SK-N-SH (cell line): ENCODE measurements at regions not wholly inside any gene's neighbourhood (a gene's known extent, or its start where the extent isn't known, plus 50 kb on each side); places are given as distances from the start of the nearest gene placed in this dataset.

ENCODE experiments used
- CTCF ChIA-PET: fragments of 300-600, 350-600 bp; formaldehyde crosslinking; extraction: SDS; loops from one replicate; lab custom pipeline; 2021; lab: Yijun Ruan, JAX
- POLR2A ChIA-PET: fragments of 350-600 bp; sonication (Branson Sonifier 250); formaldehyde crosslinking; extraction: SDS; loops from one replicate; lab custom pipeline; 2020; ENCODE audit warnings: antibody characterized with exemption, inconsistent platforms; lab: Yijun Ruan, JAX
- DNase-seq: peaks from one replicate; pipeline ENCODE4 v3.0.0; 2012
- H2AFZ ChIP-seq: fragments of 200-600 bp; sonication (generic); 2 replicates; pipeline ENCODE4 v1.8.1; 2016; ENCODE audit warnings: antibody characterized with exemption, mild to moderate bottlenecking, low read depth
- H3F3A ChIP-seq: fragments of 200-600 bp; sonication (generic); replicated peaks from 2 replicates; pipeline ENCODE3; 2016; ENCODE audit warnings: antibody characterized with exemption, mild to moderate bottlenecking; ENCODE audit not compliant: insufficient read depth
- H3K27ac ChIP-seq, 2 experiments: fragments of 200-500 bp in 1 of 2; fragments of 200-600 bp in 1 of 2; sonication (Bioruptor generic) in 1 of 2; sonication (generic), shearing (Covaris generic) in 1 of 2; 2 replicates each; pipeline versions ENCODE4 v1.5.1 to v1.6.1; 2014 to 2016; ENCODE audit warnings: low read depth in 2 of 2, inconsistent platforms in 1 of 2, low read length in 1 of 2, mild to moderate bottlenecking in 1 of 2, mixed read lengths in 1 of 2
- H3K27me3 ChIP-seq: fragments of 200-600 bp; sonication (generic), shearing (Covaris generic); 2 replicates; pipeline ENCODE4 v1.6.1; 2016; ENCODE audit warnings: mixed run types; ENCODE audit not compliant: insufficient read depth
- H3K36me3 ChIP-seq, 2 experiments: fragments of 200-500 bp in 1 of 2; fragments of 200-600 bp in 1 of 2; sonication (Bioruptor generic) in 1 of 2; sonication (generic) in 1 of 2; replicated peaks in 1 of 2; 2 replicates each; pipeline versions ENCODE3 to v1.5.1; 2014 to 2016; ENCODE audit warnings: low read length in 1 of 2, mild to moderate bottlenecking in 1 of 2; ENCODE audit not compliant: insufficient read depth in 2 of 2, control insufficient read depth in 1 of 2
- H3K4me1 ChIP-seq, 2 experiments: fragments of 200-500 bp in 1 of 2; fragments of 200-600 bp in 1 of 2; sonication (Bioruptor generic) in 1 of 2; sonication (generic), shearing (Covaris generic) in 1 of 2; 2 replicates each; pipeline versions ENCODE4 v1.5.1 to v1.6.1; 2014 to 2016; ENCODE audit warnings: low read depth in 1 of 2, low read length in 1 of 2, mixed run types in 1 of 2; ENCODE audit not compliant: insufficient read depth in 2 of 2, control insufficient read depth in 1 of 2
- H3K4me2 ChIP-seq: fragments of 200-600 bp; sonication (generic), shearing (Covaris generic); 2 replicates; pipeline ENCODE4 v1.6.1; 2017; ENCODE audit warnings: mixed run types
- H3K4me3 ChIP-seq, 2 experiments: fragments of 200-500 bp in 1 of 2; fragments of 200-600 bp in 1 of 2; sonication (Bioruptor generic) in 1 of 2; sonication (generic), shearing (Covaris generic) in 1 of 2; 2 replicates each; pipeline versions ENCODE4 v1.5.1 to v1.8.1; 2014 to 2016; ENCODE audit warnings: low read depth in 2 of 2, inconsistent platforms in 1 of 2, low read length in 1 of 2, mild to moderate bottlenecking in 1 of 2, mixed read lengths in 1 of 2, moderate library complexity in 1 of 2
- H3K79me2 ChIP-seq: fragments of 200-600 bp; sonication (generic); 2 replicates; pipeline ENCODE4 v1.8.1; 2017; ENCODE audit warnings: mild to moderate bottlenecking; ENCODE audit not compliant: insufficient read depth
- H3K9ac ChIP-seq: fragments of 200-600 bp; sonication (generic); 2 replicates; pipeline ENCODE4 v1.6.1; 2017; ENCODE audit warnings: mixed run types
- H3K9me2 ChIP-seq: fragments of 200-600 bp; sonication (generic); 2 replicates; pipeline ENCODE4 v1.6.1; 2017; ENCODE audit warnings: mixed run types
- H3K9me3 ChIP-seq: fragments of 200-600 bp; sonication (generic); 2 replicates; pipeline ENCODE4 v1.6.1; 2017; ENCODE audit warnings: mixed run types, mild to moderate bottlenecking, moderate library complexity
- H4K20me1 ChIP-seq: fragments of 200-600 bp; sonication (generic); 2 replicates; pipeline ENCODE4 v1.6.1; 2017; ENCODE audit warnings: mild to moderate bottlenecking, mixed run types; ENCODE audit not compliant: insufficient read depth
- CTCF ChIP-seq: fragments of 200-600 bp; sonication (generic); IDR thresholded peaks from 2 replicates; pipeline ENCODE4 v1.6.1; 2017; ENCODE audit warnings: antibody characterized with exemption, mild to moderate bottlenecking, moderate library complexity
- ELF1 ChIP-seq: IDR thresholded peaks from 2 replicates; pipeline ENCODE4 v1.4.0; 2012
- EP300 ChIP-seq, 2 experiments: IDR thresholded peaks; 2 replicates each; pipeline versions ENCODE4 v1.4.0 to v1.6.1; 2012; ENCODE audit warnings: borderline replicate concordance in 1 of 2, low read depth in 1 of 2, low read length in 1 of 2
- EZH2phosphoT487 ChIP-seq: fragments of 200-600 bp; sonication (generic); IDR thresholded peaks from 2 replicates; pipeline ENCODE4 v1.6.1; 2017; ENCODE audit warnings: low read depth, mixed run types, mild to moderate bottlenecking, antibody characterized with exemption, moderate library complexity, borderline replicate concordance
- FOSL2 ChIP-seq: IDR thresholded peaks from 2 replicates; pipeline ENCODE4 v1.4.0; 2012; ENCODE audit warnings: low read depth, mild to moderate bottlenecking, moderate library complexity, borderline replicate concordance
- FOXJ3 ChIP-seq: sonication (generic); formaldehyde crosslinking; IDR thresholded peaks from 2 replicates; pipeline ENCODE4 v1.5.1; 2020; ENCODE audit warnings: mild to moderate bottlenecking, missing genetic modification reagents
- GABPA ChIP-seq: IDR thresholded peaks from 2 replicates; pipeline ENCODE4 v1.4.0; 2012; ENCODE audit warnings: low read depth, mild to moderate bottlenecking
- GATA2 ChIP-seq: sonication (generic); formaldehyde crosslinking; IDR thresholded peaks from 2 replicates; pipeline ENCODE4 v1.5.0; 2020; ENCODE audit warnings: mild to moderate bottlenecking, missing genetic modification reagents
- NFIC ChIP-seq: IDR thresholded peaks from 2 replicates; pipeline ENCODE4 v1.4.0; 2012; ENCODE audit warnings: borderline replicate concordance
- NRF1 ChIP-seq: IDR thresholded peaks from 2 replicates; pipeline ENCODE4 v1.6.1; 2012; ENCODE audit warnings: low read depth, mild to moderate bottlenecking, low read length
- PBX3 ChIP-seq: IDR thresholded peaks from 2 replicates; pipeline ENCODE4; 2012
- POLR2AphosphoS5 ChIP-seq: IDR thresholded peaks from 2 replicates; pipeline ENCODE4 v1.6.1; 2012; ENCODE audit warnings: low read depth, low read length
- RXRA ChIP-seq: IDR thresholded peaks from 2 replicates; pipeline ENCODE4 v1.4.0; 2012; ENCODE audit warnings: low read depth, mild to moderate bottlenecking, borderline replicate concordance
- SIN3A ChIP-seq: IDR thresholded peaks from 2 replicates; pipeline ENCODE4 v1.6.1; 2012; ENCODE audit warnings: low read depth, mild to moderate bottlenecking, low read length, moderate library complexity, borderline replicate concordance
- TCF12 ChIP-seq: IDR thresholded peaks from 2 replicates; pipeline ENCODE4 v1.4.0; 2012
- USF2 ChIP-seq: fragments of 150-350 bp; IDR thresholded peaks from 2 replicates; pipeline ENCODE4 v1.6.1; 2017; ENCODE audit warnings: antibody characterized with exemption, low read length, low read depth, borderline replicate concordance
- ZBTB33 ChIP-seq: IDR thresholded peaks from 2 replicates; pipeline ENCODE4 v1.4.0; 2012; ENCODE audit warnings: low read depth, borderline replicate concordance
- TF ChIP-seq, protein P1 (sequence below): IDR thresholded peaks from 2 replicates; pipeline ENCODE4 v1.4.0; 2012; ENCODE audit warnings: low read depth, borderline replicate concordance
- TF ChIP-seq, protein P2 (sequence below): IDR thresholded peaks from 2 replicates; pipeline ENCODE4 v1.6.1; 2012; ENCODE audit warnings: mild to moderate bottlenecking, low read depth, low read length, moderate library complexity

DNA sequence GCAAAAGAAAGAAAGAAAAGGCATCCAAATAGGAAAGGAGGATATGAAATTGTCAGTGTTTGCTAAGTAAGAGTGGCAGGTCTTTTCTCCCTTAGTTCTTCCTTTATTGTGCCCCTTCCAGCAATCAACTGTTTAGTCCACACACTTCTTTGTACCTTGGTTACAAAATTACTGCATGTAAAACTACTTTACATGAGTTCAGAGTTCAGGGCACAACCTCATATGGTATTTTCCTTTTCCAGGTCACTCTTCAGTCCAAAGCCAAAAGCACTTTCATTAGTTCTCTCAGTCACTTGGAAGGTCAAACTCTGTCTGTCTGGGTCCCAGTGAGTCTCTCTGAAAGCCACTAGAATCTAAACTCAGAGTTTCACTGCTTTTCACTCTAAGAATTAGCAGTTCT is 122.5 kb upstream of the SRD5A2 start:
- Histone ChIP-seq H3K27me3 (no peaks in the 10 kb centered on the region), H3K9me3 (no peaks in the 10 kb centered on the region), H3K9ac (no peak overlapping the region), H3F3A (no peaks in the 10 kb centered on the region), H3K79me2 (no peaks in the 10 kb centered on the region), H3K4me2 (no peak overlapping the region), H3K9me2 (no peaks in the 10 kb centered on the region), H2AFZ (no peak overlapping the region), H3K36me3 (no peaks in the 10 kb centered on the region), H3K4me3 (no peak overlapping the region), H4K20me1 (no peaks in the 10 kb centered on the region), H3K27ac (no peak overlapping the region), H3K4me1 (no peaks in the 10 kb centered on the region)
- ChIA-PET CTCF (interaction anchor here (0.9 kb wide), 1 partner anchor 10 kb away, joined by 4 read pairs; no protein-coding TSS in a partner anchor), POLR2A (no interaction called here)
- DNase-seq, result no peak
- TF ChIP-seq GABPA, result no peak
- TF ChIP-seq FOSL2, result no peak
- no peak for TF ChIP-seq USF2
- no peak for TF ChIP-seq TCF12
- TF ChIP-seq EZH2phosphoT487, result no peak
- TF ChIP-seq, protein P1, sequence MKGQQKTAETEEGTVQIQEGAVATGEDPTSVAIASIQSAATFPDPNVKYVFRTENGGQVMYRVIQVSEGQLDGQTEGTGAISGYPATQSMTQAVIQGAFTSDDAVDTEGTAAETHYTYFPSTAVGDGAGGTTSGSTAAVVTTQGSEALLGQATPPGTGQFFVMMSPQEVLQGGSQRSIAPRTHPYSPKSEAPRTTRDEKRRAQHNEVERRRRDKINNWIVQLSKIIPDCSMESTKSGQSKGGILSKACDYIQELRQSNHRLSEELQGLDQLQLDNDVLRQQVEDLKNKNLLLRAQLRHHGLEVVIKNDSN, result no peak
- no peak for TF ChIP-seq NRF1
- TF ChIP-seq POLR2AphosphoS5, result no peak
- TF ChIP-seq GATA2 (CRISPR knock-in tag), result no peak
- TF ChIP-seq EP300 (IDR thresholded peaks at IDR 0.05; ENCODE audit: borderline replicate concordance in 1 of 2, low read depth in 1 of 2, low read length in 1 of 2), result no peak
- no peak for TF ChIP-seq ZBTB33
- no peak for TF ChIP-seq ELF1
- TF ChIP-seq SIN3A, result no peak
- TF ChIP-seq, protein P2, sequence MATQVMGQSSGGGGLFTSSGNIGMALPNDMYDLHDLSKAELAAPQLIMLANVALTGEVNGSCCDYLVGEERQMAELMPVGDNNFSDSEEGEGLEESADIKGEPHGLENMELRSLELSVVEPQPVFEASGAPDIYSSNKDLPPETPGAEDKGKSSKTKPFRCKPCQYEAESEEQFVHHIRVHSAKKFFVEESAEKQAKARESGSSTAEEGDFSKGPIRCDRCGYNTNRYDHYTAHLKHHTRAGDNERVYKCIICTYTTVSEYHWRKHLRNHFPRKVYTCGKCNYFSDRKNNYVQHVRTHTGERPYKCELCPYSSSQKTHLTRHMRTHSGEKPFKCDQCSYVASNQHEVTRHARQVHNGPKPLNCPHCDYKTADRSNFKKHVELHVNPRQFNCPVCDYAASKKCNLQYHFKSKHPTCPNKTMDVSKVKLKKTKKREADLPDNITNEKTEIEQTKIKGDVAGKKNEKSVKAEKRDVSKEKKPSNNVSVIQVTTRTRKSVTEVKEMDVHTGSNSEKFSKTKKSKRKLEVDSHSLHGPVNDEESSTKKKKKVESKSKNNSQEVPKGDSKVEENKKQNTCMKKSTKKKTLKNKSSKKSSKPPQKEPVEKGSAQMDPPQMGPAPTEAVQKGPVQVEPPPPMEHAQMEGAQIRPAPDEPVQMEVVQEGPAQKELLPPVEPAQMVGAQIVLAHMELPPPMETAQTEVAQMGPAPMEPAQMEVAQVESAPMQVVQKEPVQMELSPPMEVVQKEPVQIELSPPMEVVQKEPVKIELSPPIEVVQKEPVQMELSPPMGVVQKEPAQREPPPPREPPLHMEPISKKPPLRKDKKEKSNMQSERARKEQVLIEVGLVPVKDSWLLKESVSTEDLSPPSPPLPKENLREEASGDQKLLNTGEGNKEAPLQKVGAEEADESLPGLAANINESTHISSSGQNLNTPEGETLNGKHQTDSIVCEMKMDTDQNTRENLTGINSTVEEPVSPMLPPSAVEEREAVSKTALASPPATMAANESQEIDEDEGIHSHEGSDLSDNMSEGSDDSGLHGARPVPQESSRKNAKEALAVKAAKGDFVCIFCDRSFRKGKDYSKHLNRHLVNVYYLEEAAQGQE, result no peak
- TF ChIP-seq CTCF, result no peak
- no peak for TF ChIP-seq PBX3
- no peak for TF ChIP-seq FOXJ3 (CRISPR knock-in tag)
- TF ChIP-seq NFIC, result no peak
- no peak for TF ChIP-seq RXRA
